SK-N-SH (cell line): ENCODE measurements at regions not wholly inside any gene's neighbourhood (a gene's known extent, or its start where the extent isn't known, plus 50 kb on each side); places are given as distances from the start of the nearest gene placed in this dataset.

Source experiments
- CTCF ChIA-PET: fragments of 300-600, 350-600 bp; formaldehyde crosslinking; extraction: SDS; loops from one replicate; lab custom pipeline; 2021; lab: Yijun Ruan, JAX
- POLR2A ChIA-PET: fragments of 350-600 bp; sonication (Branson Sonifier 250); formaldehyde crosslinking; extraction: SDS; loops from one replicate; lab custom pipeline; 2020; ENCODE audit warnings: antibody characterized with exemption, inconsistent platforms; lab: Yijun Ruan, JAX
- DNase-seq: peaks from one replicate; pipeline ENCODE4 v3.0.0; 2012
- H2AFZ ChIP-seq: fragments of 200-600 bp; sonication (generic); 2 replicates; pipeline ENCODE4 v1.8.1; 2016; ENCODE audit warnings: antibody characterized with exemption, mild to moderate bottlenecking, low read depth
- H3F3A ChIP-seq: fragments of 200-600 bp; sonication (generic); replicated peaks from 2 replicates; pipeline ENCODE3; 2016; ENCODE audit warnings: antibody characterized with exemption, mild to moderate bottlenecking; ENCODE audit not compliant: insufficient read depth
- H3K27ac ChIP-seq, 2 experiments: fragments of 200-500 bp in 1 of 2; fragments of 200-600 bp in 1 of 2; sonication (Bioruptor generic) in 1 of 2; sonication (generic), shearing (Covaris generic) in 1 of 2; 2 replicates each; pipeline versions ENCODE4 v1.5.1 to v1.6.1; 2014 to 2016; ENCODE audit warnings: low read depth in 2 of 2, inconsistent platforms in 1 of 2, low read length in 1 of 2, mild to moderate bottlenecking in 1 of 2, mixed read lengths in 1 of 2
- H3K27me3 ChIP-seq: fragments of 200-600 bp; sonication (generic), shearing (Covaris generic); 2 replicates; pipeline ENCODE4 v1.6.1; 2016; ENCODE audit warnings: mixed run types; ENCODE audit not compliant: insufficient read depth
- H3K36me3 ChIP-seq, 2 experiments: fragments of 200-500 bp in 1 of 2; fragments of 200-600 bp in 1 of 2; sonication (Bioruptor generic) in 1 of 2; sonication (generic) in 1 of 2; replicated peaks in 1 of 2; 2 replicates each; pipeline versions ENCODE3 to v1.5.1; 2014 to 2016; ENCODE audit warnings: low read length in 1 of 2, mild to moderate bottlenecking in 1 of 2; ENCODE audit not compliant: insufficient read depth in 2 of 2, control insufficient read depth in 1 of 2
- H3K4me1 ChIP-seq, 2 experiments: fragments of 200-500 bp in 1 of 2; fragments of 200-600 bp in 1 of 2; sonication (Bioruptor generic) in 1 of 2; sonication (generic), shearing (Covaris generic) in 1 of 2; 2 replicates each; pipeline versions ENCODE4 v1.5.1 to v1.6.1; 2014 to 2016; ENCODE audit warnings: low read depth in 1 of 2, low read length in 1 of 2, mixed run types in 1 of 2; ENCODE audit not compliant: insufficient read depth in 2 of 2, control insufficient read depth in 1 of 2
- H3K4me2 ChIP-seq: fragments of 200-600 bp; sonication (generic), shearing (Covaris generic); 2 replicates; pipeline ENCODE4 v1.6.1; 2017; ENCODE audit warnings: mixed run types
- H3K4me3 ChIP-seq, 2 experiments: fragments of 200-500 bp in 1 of 2; fragments of 200-600 bp in 1 of 2; sonication (Bioruptor generic) in 1 of 2; sonication (generic), shearing (Covaris generic) in 1 of 2; 2 replicates each; pipeline versions ENCODE4 v1.5.1 to v1.8.1; 2014 to 2016; ENCODE audit warnings: low read depth in 2 of 2, inconsistent platforms in 1 of 2, low read length in 1 of 2, mild to moderate bottlenecking in 1 of 2, mixed read lengths in 1 of 2, moderate library complexity in 1 of 2
- H3K79me2 ChIP-seq: fragments of 200-600 bp; sonication (generic); 2 replicates; pipeline ENCODE4 v1.8.1; 2017; ENCODE audit warnings: mild to moderate bottlenecking; ENCODE audit not compliant: insufficient read depth
- H3K9ac ChIP-seq: fragments of 200-600 bp; sonication (generic); 2 replicates; pipeline ENCODE4 v1.6.1; 2017; ENCODE audit warnings: mixed run types
- H3K9me2 ChIP-seq: fragments of 200-600 bp; sonication (generic); 2 replicates; pipeline ENCODE4 v1.6.1; 2017; ENCODE audit warnings: mixed run types
- H3K9me3 ChIP-seq: fragments of 200-600 bp; sonication (generic); 2 replicates; pipeline ENCODE4 v1.6.1; 2017; ENCODE audit warnings: mixed run types, mild to moderate bottlenecking, moderate library complexity
- H4K20me1 ChIP-seq: fragments of 200-600 bp; sonication (generic); 2 replicates; pipeline ENCODE4 v1.6.1; 2017; ENCODE audit warnings: mild to moderate bottlenecking, mixed run types; ENCODE audit not compliant: insufficient read depth
- CTCF ChIP-seq: fragments of 200-600 bp; sonication (generic); IDR thresholded peaks from 2 replicates; pipeline ENCODE4 v1.6.1; 2017; ENCODE audit warnings: antibody characterized with exemption, mild to moderate bottlenecking, moderate library complexity
- GABPA ChIP-seq: IDR thresholded peaks from 2 replicates; pipeline ENCODE4 v1.4.0; 2012; ENCODE audit warnings: low read depth, mild to moderate bottlenecking
- GATA2 ChIP-seq: sonication (generic); formaldehyde crosslinking; IDR thresholded peaks from 2 replicates; pipeline ENCODE4 v1.5.0; 2020; ENCODE audit warnings: mild to moderate bottlenecking, missing genetic modification reagents
- MAX ChIP-seq: IDR thresholded peaks from 2 replicates; pipeline ENCODE4 v1.4.0; 2012; ENCODE audit warnings: low read depth
- MEF2A ChIP-seq: IDR thresholded peaks from 2 replicates; pipeline ENCODE4 v1.4.0; 2012; ENCODE audit warnings: low read depth, borderline replicate concordance
- PBX3 ChIP-seq: IDR thresholded peaks from 2 replicates; pipeline ENCODE4; 2012
- REST ChIP-seq: IDR thresholded peaks from 2 replicates; pipeline ENCODE4 v1.6.1; 2012; ENCODE audit warnings: mild to moderate bottlenecking, low read depth, low read length, moderate library complexity
- SIN3A ChIP-seq: IDR thresholded peaks from 2 replicates; pipeline ENCODE4 v1.6.1; 2012; ENCODE audit warnings: low read depth, mild to moderate bottlenecking, low read length, moderate library complexity, borderline replicate concordance
- SMC3 ChIP-seq: IDR thresholded peaks from 2 replicates; pipeline ENCODE4 v1.6.1; 2012; ENCODE audit warnings: low read depth, low read length, improper control_type of control experiment
- ZBTB33 ChIP-seq: IDR thresholded peaks from 2 replicates; pipeline ENCODE4 v1.4.0; 2012; ENCODE audit warnings: low read depth, borderline replicate concordance
- WGBS: methylation state at CpG from one replicate; pipeline ENCODE4 v1.1.6; 2017; ENCODE audit warnings: low lambda C conversion rate; 5-methylcytosine and 5-hydroxymethylcytosine counted together

GRCh38 chr5:93082981-93083380, 498.0 kb downstream of the NR2F1-AS1 start (continued):
- TF ChIP-seq PBX3 (no peak), SIN3A (no peak), MAX (no peak)

GRCh38 chr5:93079046-93079445, 502.0 kb downstream of the NR2F1-AS1 start:
- no peaks in the 10 kb centered on the region for H3K9me3 ChIP-seq
- no peak for DNase-seq
- peaks cover 13 to 16% of the 10 kb centered on the region in 2 experiments; a peak in 3 of 4 replicates for H3K4me1 ChIP-seq
- peak overlapping the region; percentile 84 to 88 for H3K27ac ChIP-seq
- H3F3A ChIP-seq, result peaks cover 31% of the 10 kb centered on the region
- H3K27me3 ChIP-seq, result no peaks in the 10 kb centered on the region
- 38% methylated on average over 2 of the region's 2 CpGs for WGBS
- H3K9ac ChIP-seq, result peak overlapping the region; percentile 25; the same call in 1 of the 2 replicates
- ChIA-PET POLR2A (no interaction called here), CTCF (no interaction called here)
- TF ChIP-seq MEF2A (no peak), PBX3 (no peak), CTCF (no peak), GABPA (no peak), ZBTB33 (no peak), SMC3 (no peak), REST (no peak), GATA2 (no peak)
- peak overlapping the region; percentile 58 for H3K4me2 ChIP-seq
- no peak overlapping the region for H2AFZ ChIP-seq
- H3K36me3 ChIP-seq, result no peaks in the 10 kb centered on the region
- no peaks in the 10 kb centered on the region for H3K79me2 ChIP-seq
- H4K20me1 ChIP-seq, result no peaks in the 10 kb centered on the region
- no peaks in the 10 kb centered on the region for H3K9me2 ChIP-seq
- peak overlapping the region; percentile 24 to 25; a peak in 1 of 4 replicates for H3K4me3 ChIP-seq
